HG02943 (cell line): ENCODE measurements at regions not wholly inside any gene's neighbourhood (a gene's known extent, or its start where the extent isn't known, plus 50 kb on each side); places are given as distances from the start of the nearest gene placed in this dataset.

Experiments used
- ATAC-seq: cut with Tn5 transposase; IDR thresholded peaks from one replicate; pipeline ENCODE4 v1.9.1; 2021; ENCODE audit warnings: mild to moderate bottlenecking, low read depth, moderate library complexity; ENCODE audit not compliant: unreplicated experiment

GRCh38 chr13:109454167-109454917 lies 332.0 kb downstream of the IRS2 start:
- ATAC-seq: no peak

GRCh38 chr13:109451726-109452125 lies 334.7 kb downstream of the IRS2 start:
- ATAC-seq: no peak

GRCh38 chr13:109448629-109449028 lies 337.8 kb downstream of the IRS2 start:
- no peak for ATAC-seq

GRCh38 chr13:109447667-109448066 lies 338.7 kb downstream of the IRS2 start:
- no peak for ATAC-seq

- ATAC-seq: no peak
These were observed 346.1 kb downstream of the IRS2 start for GRCh38 chr13:109440320-109440719.

GRCh38 chr13:109439813-109440212 lies 346.6 kb downstream of the IRS2 start:
- ATAC-seq: no peak

- no peak for ATAC-seq
These were observed 349.5 kb downstream of the IRS2 start for GRCh38 chr13:109436841-109437240.

- no peak for ATAC-seq
These were observed 350.2 kb downstream of the IRS2 start for GRCh38 chr13:109436055-109436622.

GRCh38 chr13:109431217-109431616 lies 355.2 kb downstream of the IRS2 start:
- ATAC-seq: no peak

GRCh38 chr13:109428146-109428545 lies 358.2 kb downstream of the IRS2 start:
- no peak for ATAC-seq

GRCh38 chr13:109427695-109428094 lies 358.7 kb downstream of the IRS2 start:
- ATAC-seq: no peak

- no peak for ATAC-seq
These were observed 359.2 kb downstream of the IRS2 start for GRCh38 chr13:109427148-109427547.

GRCh38 chr13:109426690-109426990 lies 359.7 kb downstream of the IRS2 start:
- ATAC-seq: no peak

- no peak for ATAC-seq
These were observed 360.3 kb downstream of the IRS2 start for GRCh38 chr13:109425821-109426689.

- no peak for ATAC-seq
These were observed 364.2 kb downstream of the IRS2 start for GRCh38 chr13:109422161-109422560.

GRCh38 chr13:109419896-109420295 lies 366.5 kb downstream of the IRS2 start:
- ATAC-seq: no peak

- ATAC-seq: no peak
These were observed 368.3 kb downstream of the IRS2 start for GRCh38 chr13:109418111-109418510.

- ATAC-seq: no peak
These were observed 370.4 kb downstream of the IRS2 start for GRCh38 chr13:109416001-109416400.

- ATAC-seq: no peak
These were observed 371.3 kb downstream of the IRS2 start for GRCh38 chr13:109415057-109415456.

GRCh38 chr13:109412283-109412901 lies 374.0 kb downstream of the IRS2 start:
- ATAC-seq: no peak

GRCh38 chr13:109410868-109411267 lies 375.5 kb downstream of the IRS2 start:
- no peak for ATAC-seq
